COLO829 (cell line): ENCODE measurements at regions not wholly inside any gene's neighbourhood (a gene's known extent, or its start where the extent isn't known, plus 50 kb on each side); places are given as distances from the start of the nearest gene placed in this dataset.
"Not testable (repeated sequence)": the region's sequence is repeated elsewhere in the genome, so short reads cannot be mapped to it uniquely, and the experiment has no call there.

Experiments used
- DNase-seq: peaks from one replicate; pipeline ENCODE4 v3.0.0; 2012; ENCODE audit warnings: low spot score

DNA sequence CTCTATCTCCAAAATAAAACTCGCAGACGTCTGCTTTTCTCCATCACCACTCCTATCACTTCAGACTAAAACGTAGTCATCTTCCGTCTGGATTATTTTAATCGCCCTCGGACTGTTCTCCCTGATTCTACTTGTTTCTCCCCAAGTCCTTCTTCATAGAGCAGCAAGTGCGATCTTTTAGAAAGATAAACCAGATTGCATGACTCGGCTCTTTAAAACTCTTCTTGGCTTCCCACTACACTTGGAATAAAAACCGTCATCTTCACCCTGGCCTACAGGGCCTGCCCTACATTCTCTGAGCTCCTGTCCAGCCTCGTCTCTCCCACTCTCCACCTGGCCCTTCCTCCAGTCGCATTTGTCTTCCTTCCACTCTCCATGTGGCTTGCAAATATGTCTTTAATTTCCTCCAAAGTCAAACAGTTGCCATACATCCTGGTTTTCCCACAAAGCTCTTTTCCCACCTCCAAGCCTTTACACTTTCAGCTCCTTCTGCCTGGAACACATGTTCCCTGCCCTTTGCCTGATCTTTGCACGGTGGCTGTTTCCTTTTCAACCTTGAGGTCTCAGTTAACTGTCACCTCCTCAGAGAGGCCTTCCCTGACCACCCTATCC, 70.5 kb upstream of the DHX40 start:
- DNase-seq, result no peak

DNA sequence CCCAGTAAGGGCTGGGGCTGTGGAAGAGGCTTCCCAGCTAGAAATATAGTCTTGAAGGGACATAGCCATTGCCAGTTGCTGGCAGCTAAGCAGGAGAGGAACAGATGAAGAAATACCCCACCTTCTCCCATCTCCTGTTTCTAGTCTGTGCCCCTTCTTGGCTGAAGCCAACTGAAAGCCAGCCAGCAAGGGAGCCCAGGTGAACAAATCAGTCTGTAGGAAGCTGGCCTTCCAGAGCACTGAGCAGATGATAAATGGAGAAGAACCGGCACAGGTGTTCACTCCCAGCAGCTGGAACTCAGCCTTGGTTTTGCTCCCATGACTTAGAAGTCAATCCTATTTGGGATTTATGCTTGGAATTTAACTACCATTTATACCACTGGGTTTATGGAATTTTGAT, 69.2 kb upstream of the DHX40 start:
- no peak for DNase-seq

DNA sequence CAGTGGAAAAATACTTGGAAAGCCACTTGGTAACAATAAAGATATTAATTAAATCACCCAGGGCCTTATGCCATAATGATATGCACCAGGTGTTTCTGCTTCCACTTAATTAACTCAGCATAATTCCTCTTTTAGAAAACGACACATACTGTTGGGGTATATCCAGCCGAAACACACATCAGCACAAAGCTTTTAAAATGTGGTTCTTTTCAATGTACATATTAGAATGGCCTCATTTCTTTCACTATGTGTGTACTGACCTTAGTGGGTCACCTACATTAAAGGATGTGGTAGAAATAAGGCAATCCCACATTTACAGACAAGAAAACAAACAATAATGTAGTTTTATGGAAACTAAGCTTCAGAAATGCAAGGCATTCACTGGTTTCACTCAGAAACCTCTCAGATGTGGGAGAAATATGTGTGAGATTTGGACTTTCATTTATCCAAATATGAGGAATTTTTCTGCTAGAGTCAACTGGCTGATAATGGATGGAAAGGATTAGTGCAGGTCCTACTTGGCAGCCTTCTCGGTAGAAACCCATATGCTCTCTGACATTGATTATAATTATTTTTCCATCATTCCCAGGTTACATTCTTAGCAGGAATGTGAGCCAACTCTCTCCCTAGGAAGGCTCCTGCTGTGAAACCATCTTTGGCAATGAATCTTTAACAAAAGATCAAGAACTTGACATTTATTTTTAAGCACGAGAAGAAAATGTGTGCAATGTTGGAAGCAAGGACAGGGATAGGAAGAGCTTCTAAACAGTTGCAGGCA, 66.7 kb upstream of the DHX40 start:
- DNase-seq, result no peak

DNA sequence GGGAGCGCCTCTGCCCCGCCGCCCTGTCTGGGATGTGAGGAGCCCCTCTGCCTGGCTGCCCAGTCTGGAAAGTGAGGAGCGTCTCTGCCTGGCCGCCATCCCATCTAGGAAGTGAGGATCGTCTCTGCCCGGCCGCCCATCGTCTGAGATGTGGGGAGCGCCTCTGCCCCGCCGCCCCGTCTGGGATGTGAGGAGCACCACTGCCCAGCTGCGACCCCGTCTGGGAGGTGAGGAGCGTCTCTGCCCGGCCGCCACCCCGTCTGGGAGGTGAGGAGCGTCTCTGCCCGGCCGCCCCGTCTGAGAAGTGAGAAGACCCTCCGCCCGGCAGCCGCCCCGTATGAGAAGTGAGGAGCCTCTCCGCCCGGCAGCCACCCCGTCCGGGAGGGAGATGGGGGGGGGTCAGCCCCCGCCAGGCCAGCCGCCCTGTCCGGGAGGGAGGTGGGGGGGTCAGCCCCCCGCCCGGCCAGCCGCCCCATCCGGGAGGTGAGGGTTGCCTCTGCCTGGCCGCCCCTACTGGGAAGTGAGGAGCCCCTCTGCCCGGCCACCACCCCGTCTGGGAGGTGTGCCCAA, 65.2 kb upstream of the DHX40 start:
- DNase-seq, result not testable (repeated sequence)

DNA sequence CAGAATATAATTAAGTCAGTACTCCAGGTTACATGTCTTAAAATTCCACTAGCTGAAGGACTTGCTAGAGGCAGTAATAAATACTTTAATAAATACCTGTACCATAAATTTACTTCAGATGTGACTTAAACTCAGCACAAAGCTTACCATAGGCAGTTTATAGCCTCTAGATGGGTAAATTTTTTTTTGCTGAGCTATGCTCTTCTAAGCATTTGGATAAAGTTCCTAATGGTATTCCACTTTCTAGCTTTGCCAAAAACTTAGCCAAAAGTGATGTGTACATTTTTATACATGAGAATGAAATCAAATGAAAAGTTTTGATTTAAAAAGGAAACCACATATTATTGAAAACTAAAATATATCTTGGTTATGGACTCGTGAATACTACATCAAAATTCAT, 63.7 kb upstream of the DHX40 start:
- DNase-seq, result no peak

DNA sequence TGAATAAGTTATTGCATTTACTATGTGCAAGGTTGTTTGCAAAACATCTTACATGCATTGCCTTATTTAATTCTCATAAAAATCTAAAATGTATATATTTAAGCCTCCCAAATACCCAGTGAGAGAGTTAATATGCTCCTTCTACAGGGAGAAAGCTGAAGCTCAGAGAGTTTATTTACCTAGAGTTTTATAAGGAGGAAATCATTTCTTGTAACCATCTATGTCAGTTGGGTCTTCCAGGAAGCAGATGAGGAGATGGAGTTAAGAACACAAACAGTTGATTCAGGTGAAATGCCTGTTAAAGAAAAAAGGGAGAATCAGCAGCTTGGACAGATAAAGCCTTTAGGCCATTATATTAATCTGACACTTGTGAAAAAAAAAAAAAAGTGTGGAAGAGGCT, 62.6 kb upstream of the DHX40 start:
- no peak for DNase-seq

DNA sequence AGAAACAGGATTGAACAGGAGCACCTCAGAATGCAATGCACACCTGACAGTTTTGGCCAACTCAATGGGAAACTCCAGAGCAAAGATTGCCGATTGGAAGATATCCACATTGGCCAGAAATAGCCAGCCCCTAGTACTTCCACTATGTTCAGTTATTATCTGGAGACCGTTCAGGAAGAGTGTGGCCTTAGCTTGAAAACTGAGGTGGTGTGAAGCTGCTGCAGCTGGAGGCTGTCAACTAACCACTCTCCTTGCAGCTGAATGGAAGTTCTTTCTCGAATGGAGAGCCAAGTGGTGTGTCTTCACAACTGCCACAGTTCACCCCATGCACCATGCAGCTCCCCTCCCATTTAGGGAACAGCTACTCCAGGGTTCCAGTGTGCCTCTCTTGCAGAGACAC, 61.9 kb upstream of the DHX40 start:
- no peak for DNase-seq

DNA sequence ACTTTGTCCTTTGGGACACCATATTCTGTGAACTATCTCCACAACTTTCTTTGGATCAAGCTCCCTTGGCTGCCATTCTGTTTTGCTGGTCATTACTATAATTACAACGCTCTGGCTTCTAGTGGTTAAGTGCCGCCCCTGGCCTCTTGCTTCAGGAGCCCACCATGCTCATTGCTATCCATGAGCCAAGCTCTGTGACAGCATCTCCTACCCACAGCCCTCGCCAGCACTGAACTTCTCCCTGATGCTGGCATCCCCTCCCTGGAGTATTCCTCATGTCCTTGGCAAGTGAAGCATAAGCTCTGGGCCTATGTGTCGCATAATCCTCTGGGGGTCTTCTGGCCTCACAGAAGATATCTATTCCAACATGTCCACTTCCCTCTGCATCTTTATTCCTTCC, 60.6 kb upstream of the DHX40 start:
- no peak for DNase-seq

DNA sequence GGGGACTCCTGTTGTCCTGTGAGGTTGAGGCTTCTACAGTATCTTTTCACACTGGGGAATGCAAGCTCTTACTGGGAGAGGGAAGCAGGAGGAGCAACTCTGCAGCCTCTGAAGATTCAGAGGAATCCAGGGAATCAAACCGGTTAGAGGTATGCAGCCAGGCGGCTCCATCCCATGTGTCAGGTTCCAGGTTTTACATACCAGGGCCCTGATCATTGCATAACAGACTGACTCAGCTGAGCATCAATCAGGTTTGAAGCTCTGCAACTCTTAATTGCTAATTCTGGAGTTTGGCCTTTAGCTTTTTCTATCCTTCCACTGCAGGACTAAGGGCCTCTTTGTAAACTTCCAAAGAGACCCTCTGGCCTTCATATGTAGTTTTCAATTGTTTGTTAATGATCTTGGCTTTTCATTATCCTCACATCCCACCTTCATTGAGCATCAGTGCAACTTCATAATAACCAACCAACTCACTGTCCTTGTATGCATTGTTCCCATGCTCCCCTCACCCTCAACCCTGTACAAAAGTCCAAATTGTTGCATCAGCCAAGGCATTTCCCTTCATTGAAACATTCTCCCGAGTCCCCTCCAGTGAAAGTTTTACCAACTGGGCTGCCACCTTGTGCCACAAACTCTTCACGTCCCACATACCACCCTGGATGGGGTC, 59.7 kb upstream of the DHX40 start:
- no peak for DNase-seq

DNA sequence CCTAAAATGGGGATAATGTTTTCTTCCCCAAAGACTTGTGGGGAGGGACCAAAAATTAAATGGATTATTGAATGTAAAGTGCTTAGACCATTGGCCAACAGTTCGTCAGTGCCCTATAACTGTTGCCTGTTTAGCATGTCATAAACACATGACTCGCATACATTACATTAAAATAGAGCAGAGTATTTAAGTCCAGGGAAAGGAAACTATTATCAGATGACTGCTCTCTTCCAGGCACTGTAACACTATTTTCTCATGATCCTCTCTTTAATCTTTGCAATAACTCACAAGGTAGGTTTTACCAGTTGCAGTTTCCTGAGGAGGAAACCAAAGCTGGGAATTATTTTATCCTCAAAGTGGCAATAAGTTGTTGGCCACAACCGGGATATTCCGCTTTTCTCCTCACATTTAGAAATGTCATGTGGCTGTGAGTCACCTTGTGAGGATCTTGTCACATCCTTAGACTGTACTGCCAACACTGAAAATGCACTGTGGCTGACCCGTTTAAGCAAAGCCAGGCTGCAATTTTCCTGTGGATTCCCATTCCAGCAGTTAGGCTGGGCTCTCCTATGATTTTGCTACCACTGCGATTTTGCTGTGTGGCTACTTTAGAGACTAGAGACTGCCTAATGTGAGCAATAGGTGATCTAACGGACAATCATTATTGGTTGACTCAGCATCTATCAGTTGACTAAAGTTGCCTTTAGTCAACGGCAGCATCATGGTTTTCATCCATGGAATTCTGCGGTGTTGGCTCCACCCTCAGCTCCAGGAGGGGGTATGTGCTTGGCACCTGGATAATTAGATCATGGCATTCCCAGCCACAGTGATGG, 58.3 kb upstream of the DHX40 start:
- peak; percentile 58 for DNase-seq

DNA sequence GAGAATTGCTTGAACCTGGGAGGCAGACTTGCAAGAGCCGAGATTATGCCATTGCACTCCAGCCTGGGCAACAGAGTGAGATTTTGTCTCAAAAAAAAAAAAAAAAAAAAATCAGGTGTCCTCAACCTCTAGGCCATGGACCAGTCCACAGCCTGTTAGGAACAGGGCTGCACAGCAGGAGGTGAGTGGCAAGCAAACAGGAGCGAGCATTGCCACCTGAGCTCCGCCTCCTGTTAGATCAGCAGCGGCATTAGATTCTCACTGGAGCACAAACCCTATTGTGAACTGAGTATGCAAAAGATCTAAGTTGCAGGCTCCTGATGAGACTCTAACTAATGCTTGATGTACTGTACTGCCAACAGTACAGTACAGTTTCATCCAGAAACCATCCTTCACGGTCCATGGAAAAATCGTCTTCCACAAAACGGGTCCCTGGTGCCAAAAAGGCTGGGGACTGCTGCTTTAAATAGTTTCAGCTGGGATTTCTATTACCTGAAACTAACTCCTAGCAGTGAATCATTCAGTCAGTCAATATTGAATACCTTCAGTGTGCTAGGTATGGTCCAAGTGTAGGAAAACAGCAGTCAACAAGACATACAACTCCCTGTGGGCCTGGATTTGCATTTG, 56.3 kb upstream of the DHX40 start:
- DNase-seq, result no peak

DNA sequence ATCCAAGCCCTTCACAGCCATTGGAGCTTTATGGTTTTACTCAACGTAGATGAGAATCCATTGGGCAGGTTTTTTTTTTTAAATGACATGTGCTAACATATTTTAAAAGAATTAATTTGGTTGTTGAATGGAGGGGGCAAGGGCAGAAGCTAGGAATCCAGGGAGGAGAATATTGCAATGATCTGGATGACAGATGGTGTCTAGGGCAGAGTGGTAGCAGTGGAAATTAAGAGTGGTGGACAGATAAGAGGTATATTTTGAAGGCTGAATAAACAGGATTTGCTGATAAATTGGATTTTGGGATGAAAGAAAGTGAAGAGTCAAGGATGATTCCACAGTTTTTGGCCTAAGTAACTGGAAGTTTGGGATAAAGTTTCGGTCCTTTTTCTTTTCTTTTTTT, 54.8 kb upstream of the DHX40 start:
- no peak for DNase-seq

DNA sequence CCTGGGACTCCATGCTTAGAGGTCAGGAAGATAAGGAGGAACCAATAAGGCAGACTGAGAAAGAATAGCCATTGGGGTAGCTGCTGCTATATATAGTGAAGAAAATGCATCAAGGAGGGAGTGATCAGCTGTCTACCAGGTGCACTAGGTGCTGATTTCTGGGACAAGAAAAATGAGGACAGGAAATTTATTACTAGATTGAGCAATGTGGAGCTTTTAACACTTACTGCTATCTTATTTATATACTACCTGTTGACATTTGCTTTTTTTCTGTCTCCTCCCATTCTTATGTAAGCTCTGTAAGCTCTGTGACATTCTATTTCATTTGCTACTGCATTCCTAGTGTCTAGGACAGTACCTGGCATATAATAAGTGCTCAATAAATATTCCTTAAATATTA, 53.7 kb upstream of the DHX40 start:
- no peak for DNase-seq

DNA sequence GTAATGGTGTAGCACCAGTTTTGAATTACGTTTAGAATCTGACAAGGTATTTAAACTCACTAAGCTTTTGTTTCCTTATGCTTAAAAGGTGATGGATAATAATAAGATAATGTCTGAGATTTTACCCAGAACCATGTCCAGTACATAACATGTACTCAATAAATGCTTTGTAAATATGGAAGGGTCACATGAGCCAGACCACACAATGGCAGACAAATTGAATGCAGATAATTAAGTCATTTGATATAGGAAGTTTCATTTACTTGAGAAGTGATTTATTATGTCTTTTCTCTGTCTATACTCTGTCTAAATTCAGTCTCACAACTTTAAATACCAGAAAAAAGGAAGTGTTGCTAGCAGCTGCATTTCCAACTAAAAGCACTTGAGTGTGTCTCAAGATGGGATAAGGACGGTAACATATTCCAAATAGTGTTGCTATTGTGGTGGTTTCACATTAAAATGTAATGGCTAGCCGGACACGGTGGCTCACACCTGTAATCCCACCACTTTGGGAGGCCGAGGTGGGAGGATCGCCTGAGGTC, 52.5 kb upstream of the DHX40 start:
- peak; percentile 18 for DNase-seq

DNA sequence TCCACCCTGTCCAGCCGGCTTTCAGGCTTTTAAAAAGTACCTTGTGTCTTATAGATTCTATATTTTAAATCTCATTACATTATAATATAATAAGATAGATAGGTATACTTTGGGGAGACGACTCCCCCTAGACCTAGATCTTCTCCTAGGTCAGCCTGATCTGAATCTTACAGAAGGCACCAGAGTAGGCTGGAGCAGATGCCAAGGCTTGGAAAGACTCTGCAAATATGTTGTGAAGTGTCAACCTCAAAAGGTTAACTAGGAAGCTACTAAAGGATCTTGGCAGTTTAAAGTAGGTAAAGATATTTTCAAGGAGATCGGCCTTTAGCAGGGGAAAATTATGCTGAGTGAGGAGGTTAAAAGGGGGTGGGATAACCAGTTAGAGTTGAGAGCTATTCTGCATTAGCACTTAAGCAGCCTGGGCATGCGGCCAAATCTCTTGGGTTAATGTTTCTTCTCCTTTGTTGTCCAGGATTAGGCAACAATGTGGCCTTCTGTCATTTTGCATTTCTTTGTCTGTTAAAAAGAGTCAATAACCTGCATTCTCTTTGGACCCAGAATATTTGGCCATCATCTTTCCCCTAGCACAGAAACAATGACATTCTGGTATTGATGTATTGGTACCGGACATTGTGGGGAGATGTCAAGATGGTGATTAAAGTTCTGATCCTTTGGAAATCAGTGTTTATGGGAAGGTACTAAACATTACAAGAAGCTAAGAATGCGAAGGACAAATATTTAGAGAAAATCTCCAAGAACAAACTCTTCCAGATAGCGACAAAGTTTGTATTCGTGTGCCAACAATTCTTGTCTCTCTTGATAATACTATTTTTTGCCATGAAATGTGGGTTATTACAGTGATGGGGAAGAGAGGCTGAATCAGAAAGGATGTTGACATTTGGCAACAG, 51.2 kb upstream of the DHX40 start:
- DNase-seq, result peak; percentile 70
